ENCODE measurements at regions not wholly inside any gene's neighbourhood (a gene's known extent, or its start where the extent isn't known, plus 50 kb on each side); places are given as distances from the start of the nearest gene placed in this dataset.

- 67 to 82% methylated on average over 8 of the region's 8 CpGs for WGBS, 2 donors
- H3K4me3 ChIP-seq = no peak overlapping the region
- ATAC-seq (no peak), DNase-seq (no peak)
- no peak overlapping the region for H3K27ac ChIP-seq
- H3K36me3 ChIP-seq = no peaks in the 10 kb centered on the region
- peaks cover 0 to 13% (median 0%) of the 10 kb centered on the region in 11 donors for H3K9me3 ChIP-seq
- peaks cover 0 to 10% (median 0%) of the 10 kb centered on the region in 7 donors for H3K27me3 ChIP-seq
- intact Hi-C loops (cut with DNase I) = loop anchor here in 2 of 10 donors (10.0 kb wide), 3 partner anchors 135 to 1825 kb away; no protein-coding TSS in a partner anchor
- TF ChIP-seq CTCF (IDR thresholded peaks at IDR 0.05) = no peak
- H3K4me1 ChIP-seq = no peaks in the 10 kb centered on the region
Measured at GRCh38 chr20:60069656-60070055, 111.4 kb downstream of the CDH26 start.

GRCh38 chr20:60070791-60071190, 112.6 kb downstream of the CDH26 start:
- peaks cover 0 to 13% (median 0%) of the 10 kb centered on the region in 11 donors for H3K9me3 ChIP-seq
- intact Hi-C loops (cut with DNase I) = no loop called here
- no peak overlapping the region for H3K27ac ChIP-seq
- H3K27me3 ChIP-seq = peaks cover 0 to 8% (median 0%) of the 10 kb centered on the region in 7 donors
- WGBS, 2 donors = 77 to 81% methylated on average over 4 of the region's 4 CpGs
- H3K4me1 ChIP-seq = no peaks in the 10 kb centered on the region
- DNase-seq = no peak
- TF ChIP-seq CTCF (IDR thresholded peaks at IDR 0.05) = no peak
- no peak overlapping the region for H3K4me3 ChIP-seq
- ATAC-seq = no peak
- H3K36me3 ChIP-seq = no peaks in the 10 kb centered on the region

GRCh38 chr20:60071965-60072364, 113.7 kb downstream of the CDH26 start:
- Histone ChIP-seq H3K9me3 (peaks cover 0 to 13% (median 0%) of the 10 kb centered on the region in 11 donors), H3K36me3 (no peaks in the 10 kb centered on the region), H3K4me3 (no peak overlapping the region), H3K4me1 (no peaks in the 10 kb centered on the region), H3K27ac (no peak overlapping the region), H3K27me3 (peaks cover 0 to 8% (median 0%) of the 10 kb centered on the region in 7 donors)
- WGBS, 2 donors = 63 to 65% methylated on average over 2 of the region's 2 CpGs
- no peak for DNase-seq
- ATAC-seq = no peak
- intact Hi-C loops (cut with DNase I) = no loop called here
- no peak for TF ChIP-seq CTCF (IDR thresholded peaks at IDR 0.05)

GRCh38 chr20:60073086-60073485, 114.9 kb downstream of the CDH26 start:
- H3K4me1 ChIP-seq = peaks cover 0 to 4% (median 0%) of the 10 kb centered on the region in 9 donors

More at GRCh38 chr20:60073086-60073485, 114.9 kb downstream of the CDH26 start:
- intact Hi-C loops (cut with DNase I) = no loop called here
- ATAC-seq (no peak), DNase-seq (no peak)
- 85 to 93% methylated on average over 6 of the region's 6 CpGs for WGBS, 2 donors
- no peak for TF ChIP-seq CTCF (IDR thresholded peaks at IDR 0.05)
- Histone ChIP-seq H3K9me3 (peaks cover 0 to 13% (median 0%) of the 10 kb centered on the region in 11 donors), H3K4me3 (no peak overlapping the region), H3K27me3 (peaks cover 0 to 8% (median 0%) of the 10 kb centered on the region in 7 donors), H3K27ac (no peak overlapping the region), H3K36me3 (no peaks in the 10 kb centered on the region)

Data from heart right ventricle (tissue), 16 donors.